ENCODE measurements at regions not wholly inside any gene's neighbourhood (a gene's known extent, or its start where the extent isn't known, plus 50 kb on each side); places are given as distances from the start of the nearest gene placed in this dataset.

GRCh38 chr16:51936846-51937245 is 610.1 kb downstream of the TOX3 start:
- H3K4me1 ChIP-seq (ENCODE audit: control insufficient read depth in 1 of 2, insufficient read depth in 2 of 2, low read length in 2 of 2), result no peaks in the 10 kb centered on the region
- no peaks in the 10 kb centered on the region for H3K9me3 ChIP-seq (ENCODE audit: control insufficient read depth in 1 of 2, low read length in 2 of 2)
- H3K36me3 ChIP-seq (ENCODE audit: control insufficient read depth in 1 of 2, insufficient read depth in 2 of 2, low read length in 2 of 2), result no peaks in the 10 kb centered on the region
- H3K4me3 ChIP-seq (ENCODE audit: low read depth in 1 of 2, low read length in 2 of 2), result no peak overlapping the region
- H3K27me3 ChIP-seq (ENCODE audit: low read depth, low read length), result no peaks in the 10 kb centered on the region
- H3K27ac ChIP-seq (ENCODE audit: low read length), result no peak overlapping the region

GRCh38 chr16:51932317-51932716 is 614.6 kb downstream of the TOX3 start:
- H3K36me3 ChIP-seq (ENCODE audit: control insufficient read depth in 1 of 2, insufficient read depth in 2 of 2, low read length in 2 of 2), result no peaks in the 10 kb centered on the region
- H3K27me3 ChIP-seq (ENCODE audit: low read depth, low read length), result no peaks in the 10 kb centered on the region
- no peaks in the 10 kb centered on the region for H3K4me1 ChIP-seq (ENCODE audit: control insufficient read depth in 1 of 2, insufficient read depth in 2 of 2, low read length in 2 of 2)
- H3K4me3 ChIP-seq (ENCODE audit: low read depth in 1 of 2, low read length in 2 of 2), result no peak overlapping the region
- peaks cover 0 to 3% of the 10 kb centered on the region in 2 donors for H3K9me3 ChIP-seq (ENCODE audit: control insufficient read depth in 1 of 2, low read length in 2 of 2)
- H3K27ac ChIP-seq (ENCODE audit: low read length), result no peak overlapping the region

- Histone ChIP-seq H3K9me3 (ENCODE audit: control insufficient read depth in 1 of 2, low read length in 2 of 2) (peaks cover 0 to 3% of the 10 kb centered on the region in 2 donors), H3K27ac (ENCODE audit: low read length) (no peak overlapping the region), H3K36me3 (ENCODE audit: control insufficient read depth in 1 of 2, insufficient read depth in 2 of 2, low read length in 2 of 2) (no peaks in the 10 kb centered on the region), H3K4me3 (ENCODE audit: low read depth in 1 of 2, low read length in 2 of 2) (no peak overlapping the region), H3K4me1 (ENCODE audit: control insufficient read depth in 1 of 2, insufficient read depth in 2 of 2, low read length in 2 of 2) (no peaks in the 10 kb centered on the region), H3K27me3 (ENCODE audit: low read depth, low read length) (no peaks in the 10 kb centered on the region)
Observed at GRCh38 chr16:51931653-51932052, 615.3 kb downstream of the TOX3 start.

- peaks cover 0 to 3% of the 10 kb centered on the region in 2 donors for H3K9me3 ChIP-seq (ENCODE audit: control insufficient read depth in 1 of 2, low read length in 2 of 2)
- H3K36me3 ChIP-seq (ENCODE audit: control insufficient read depth in 1 of 2, insufficient read depth in 2 of 2, low read length in 2 of 2), result no peaks in the 10 kb centered on the region
- no peaks in the 10 kb centered on the region for H3K27me3 ChIP-seq (ENCODE audit: low read depth, low read length)
- H3K27ac ChIP-seq (ENCODE audit: low read length), result no peak overlapping the region
- no peak overlapping the region for H3K4me3 ChIP-seq (ENCODE audit: low read depth in 1 of 2, low read length in 2 of 2)
- H3K4me1 ChIP-seq (ENCODE audit: control insufficient read depth in 1 of 2, insufficient read depth in 2 of 2, low read length in 2 of 2), result no peaks in the 10 kb centered on the region
Observed at GRCh38 chr16:51924744-51925143, 622.2 kb downstream of the TOX3 start.

GRCh38 chr16:51922476-51922875 is 624.5 kb downstream of the TOX3 start:
- no peaks in the 10 kb centered on the region for H3K27me3 ChIP-seq (ENCODE audit: low read depth, low read length)
- H3K4me1 ChIP-seq (ENCODE audit: control insufficient read depth in 1 of 2, insufficient read depth in 2 of 2, low read length in 2 of 2), result no peaks in the 10 kb centered on the region
- H3K27ac ChIP-seq (ENCODE audit: low read length), result no peak overlapping the region
- no peak overlapping the region for H3K4me3 ChIP-seq (ENCODE audit: low read depth in 1 of 2, low read length in 2 of 2)
- H3K9me3 ChIP-seq (ENCODE audit: control insufficient read depth in 1 of 2, low read length in 2 of 2), result no peaks in the 10 kb centered on the region
- H3K36me3 ChIP-seq (ENCODE audit: control insufficient read depth in 1 of 2, insufficient read depth in 2 of 2, low read length in 2 of 2), result no peaks in the 10 kb centered on the region

- no peaks in the 10 kb centered on the region for H3K36me3 ChIP-seq (ENCODE audit: control insufficient read depth in 1 of 2, insufficient read depth in 2 of 2, low read length in 2 of 2)
- no peak overlapping the region for H3K4me3 ChIP-seq (ENCODE audit: low read depth in 1 of 2, low read length in 2 of 2)
- H3K27me3 ChIP-seq (ENCODE audit: low read depth, low read length), result no peaks in the 10 kb centered on the region
- H3K4me1 ChIP-seq (ENCODE audit: control insufficient read depth in 1 of 2, insufficient read depth in 2 of 2, low read length in 2 of 2), result no peaks in the 10 kb centered on the region
- no peak overlapping the region for H3K27ac ChIP-seq (ENCODE audit: low read length)
- H3K9me3 ChIP-seq (ENCODE audit: control insufficient read depth in 1 of 2, low read length in 2 of 2), result no peaks in the 10 kb centered on the region
Observed at GRCh38 chr16:51919736-51920135, 627.2 kb downstream of the TOX3 start.

- H3K27ac ChIP-seq (ENCODE audit: low read length), result no peak overlapping the region
Observed at GRCh38 chr16:51916814-51917213, 630.1 kb downstream of the TOX3 start.

GRCh38 chr16:51916231-51916630 is 630.7 kb downstream of the TOX3 start:
- Histone ChIP-seq H3K4me1 (ENCODE audit: control insufficient read depth in 1 of 2, insufficient read depth in 2 of 2, low read length in 2 of 2) (no peaks in the 10 kb centered on the region), H3K27me3 (ENCODE audit: low read depth, low read length) (no peaks in the 10 kb centered on the region), H3K36me3 (ENCODE audit: control insufficient read depth in 1 of 2, insufficient read depth in 2 of 2, low read length in 2 of 2) (no peaks in the 10 kb centered on the region), H3K9me3 (ENCODE audit: control insufficient read depth in 1 of 2, low read length in 2 of 2) (no peaks in the 10 kb centered on the region), H3K27ac (ENCODE audit: low read length) (no peak overlapping the region), H3K4me3 (ENCODE audit: low read depth in 1 of 2, low read length in 2 of 2) (no peak overlapping the region)

More at GRCh38 chr16:51916814-51917213, 630.1 kb downstream of the TOX3 start:
- no peak overlapping the region for H3K4me3 ChIP-seq (ENCODE audit: low read depth in 1 of 2, low read length in 2 of 2)
- H3K9me3 ChIP-seq (ENCODE audit: control insufficient read depth in 1 of 2, low read length in 2 of 2), result no peaks in the 10 kb centered on the region
- H3K4me1 ChIP-seq (ENCODE audit: control insufficient read depth in 1 of 2, insufficient read depth in 2 of 2, low read length in 2 of 2), result no peaks in the 10 kb centered on the region
- no peaks in the 10 kb centered on the region for H3K36me3 ChIP-seq (ENCODE audit: control insufficient read depth in 1 of 2, insufficient read depth in 2 of 2, low read length in 2 of 2)
- H3K27me3 ChIP-seq (ENCODE audit: low read depth, low read length), result no peaks in the 10 kb centered on the region

GRCh38 chr16:51907680-51908079 is 639.3 kb downstream of the TOX3 start:
- Histone ChIP-seq H3K36me3 (ENCODE audit: control insufficient read depth in 1 of 2, insufficient read depth in 2 of 2, low read length in 2 of 2) (no peaks in the 10 kb centered on the region), H3K27me3 (ENCODE audit: low read depth, low read length) (no peaks in the 10 kb centered on the region), H3K9me3 (ENCODE audit: control insufficient read depth in 1 of 2, low read length in 2 of 2) (no peaks in the 10 kb centered on the region), H3K4me3 (ENCODE audit: low read depth in 1 of 2, low read length in 2 of 2) (no peak overlapping the region), H3K4me1 (ENCODE audit: control insufficient read depth in 1 of 2, insufficient read depth in 2 of 2, low read length in 2 of 2) (no peaks in the 10 kb centered on the region), H3K27ac (ENCODE audit: low read length) (no peak overlapping the region)

- Histone ChIP-seq H3K27ac (ENCODE audit: low read length) (no peak overlapping the region), H3K4me1 (ENCODE audit: control insufficient read depth in 1 of 2, insufficient read depth in 2 of 2, low read length in 2 of 2) (no peaks in the 10 kb centered on the region), H3K27me3 (ENCODE audit: low read depth, low read length) (no peaks in the 10 kb centered on the region), H3K9me3 (ENCODE audit: control insufficient read depth in 1 of 2, low read length in 2 of 2) (no peaks in the 10 kb centered on the region), H3K36me3 (ENCODE audit: control insufficient read depth in 1 of 2, insufficient read depth in 2 of 2, low read length in 2 of 2) (no peaks in the 10 kb centered on the region), H3K4me3 (ENCODE audit: low read depth in 1 of 2, low read length in 2 of 2) (no peak overlapping the region)
Observed at GRCh38 chr16:51900221-51900780, 646.6 kb downstream of the TOX3 start.

- Histone ChIP-seq H3K9me3 (ENCODE audit: control insufficient read depth in 1 of 2, low read length in 2 of 2) (no peaks in the 10 kb centered on the region), H3K27me3 (ENCODE audit: low read depth, low read length) (no peaks in the 10 kb centered on the region), H3K27ac (ENCODE audit: low read length) (no peak overlapping the region), H3K4me1 (ENCODE audit: control insufficient read depth in 1 of 2, insufficient read depth in 2 of 2, low read length in 2 of 2) (no peaks in the 10 kb centered on the region), H3K4me3 (ENCODE audit: low read depth in 1 of 2, low read length in 2 of 2) (no peak overlapping the region), H3K36me3 (ENCODE audit: control insufficient read depth in 1 of 2, insufficient read depth in 2 of 2, low read length in 2 of 2) (no peaks in the 10 kb centered on the region)
Observed at GRCh38 chr16:51898872-51899271, 648.1 kb downstream of the TOX3 start.

- Histone ChIP-seq H3K27me3 (ENCODE audit: low read depth, low read length) (no peaks in the 10 kb centered on the region), H3K9me3 (ENCODE audit: control insufficient read depth in 1 of 2, low read length in 2 of 2) (no peaks in the 10 kb centered on the region), H3K4me3 (ENCODE audit: low read depth in 1 of 2, low read length in 2 of 2) (no peak overlapping the region), H3K36me3 (ENCODE audit: control insufficient read depth in 1 of 2, insufficient read depth in 2 of 2, low read length in 2 of 2) (no peaks in the 10 kb centered on the region), H3K27ac (ENCODE audit: low read length) (no peak overlapping the region), H3K4me1 (ENCODE audit: control insufficient read depth in 1 of 2, insufficient read depth in 2 of 2, low read length in 2 of 2) (no peaks in the 10 kb centered on the region)
Observed at GRCh38 chr16:51896013-51896412, 650.9 kb downstream of the TOX3 start.
